ENCODE measurements at regions not wholly inside any gene's neighbourhood (a gene's known extent, or its start where the extent isn't known, plus 50 kb on each side); places are given as distances from the start of the nearest gene placed in this dataset.

DNA sequence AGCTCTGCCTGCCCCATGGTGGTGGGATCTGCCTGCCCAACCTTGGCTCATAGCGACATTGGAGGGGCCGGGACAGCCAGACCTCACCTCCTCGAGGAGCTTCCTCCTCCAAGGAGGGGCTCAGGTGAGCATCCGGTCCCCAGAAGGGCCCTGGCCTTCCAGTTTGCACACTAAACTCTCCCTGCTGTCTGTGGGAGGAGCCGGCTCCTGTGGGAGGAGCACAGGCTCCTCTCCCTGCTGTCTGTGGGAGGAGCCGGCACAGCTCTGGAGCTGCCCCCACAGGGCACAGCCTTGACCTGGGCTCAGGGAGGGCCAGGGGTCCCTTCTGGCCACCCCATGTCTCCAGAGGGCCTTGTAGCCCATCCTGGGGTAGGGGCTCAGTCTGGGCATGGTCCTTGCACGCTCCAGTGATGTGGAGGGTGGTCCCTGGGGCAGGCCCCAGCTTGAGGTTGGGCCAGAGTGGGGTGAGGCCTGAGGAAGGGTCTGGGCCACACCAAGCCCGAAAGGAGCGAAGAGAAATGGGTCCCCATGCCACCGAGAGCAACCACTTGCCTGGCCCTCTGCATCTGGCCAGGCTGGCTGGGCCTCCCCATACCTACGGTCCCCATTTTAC is 147.5 kb upstream of the C14orf180 start:
- DNase-seq: no peak

DNA sequence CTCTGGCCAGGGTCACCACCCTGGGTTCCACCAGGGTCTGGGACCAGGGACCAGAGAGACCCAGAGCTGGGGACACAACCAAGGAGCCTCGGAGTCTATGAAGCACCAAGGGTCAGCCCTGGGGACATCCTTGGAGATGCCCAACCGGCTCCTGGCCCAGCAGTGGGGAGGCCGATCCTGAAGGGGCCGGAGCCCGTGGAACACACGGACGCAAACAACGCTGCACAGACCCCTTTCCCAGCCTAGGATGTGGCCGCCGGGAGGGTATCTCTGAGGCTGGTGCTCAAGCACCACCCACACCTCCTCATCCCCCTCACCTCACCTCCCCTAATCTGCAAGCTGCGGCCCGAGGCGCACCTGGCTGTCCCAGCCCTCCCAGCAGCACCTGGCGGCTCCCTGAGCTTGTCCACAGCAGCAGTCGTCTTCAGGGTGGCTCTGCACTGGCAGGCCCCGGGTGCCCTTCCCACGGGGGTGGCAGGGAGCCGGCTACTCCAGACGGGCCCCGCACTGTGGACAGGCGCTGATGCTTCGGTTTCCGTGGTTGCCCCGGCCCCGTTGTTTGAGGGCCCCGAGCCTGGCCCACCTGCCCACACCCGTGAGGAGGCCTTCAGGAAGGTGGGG is 146.8 kb upstream of the C14orf180 start:
- DNase-seq: no peak

DNA sequence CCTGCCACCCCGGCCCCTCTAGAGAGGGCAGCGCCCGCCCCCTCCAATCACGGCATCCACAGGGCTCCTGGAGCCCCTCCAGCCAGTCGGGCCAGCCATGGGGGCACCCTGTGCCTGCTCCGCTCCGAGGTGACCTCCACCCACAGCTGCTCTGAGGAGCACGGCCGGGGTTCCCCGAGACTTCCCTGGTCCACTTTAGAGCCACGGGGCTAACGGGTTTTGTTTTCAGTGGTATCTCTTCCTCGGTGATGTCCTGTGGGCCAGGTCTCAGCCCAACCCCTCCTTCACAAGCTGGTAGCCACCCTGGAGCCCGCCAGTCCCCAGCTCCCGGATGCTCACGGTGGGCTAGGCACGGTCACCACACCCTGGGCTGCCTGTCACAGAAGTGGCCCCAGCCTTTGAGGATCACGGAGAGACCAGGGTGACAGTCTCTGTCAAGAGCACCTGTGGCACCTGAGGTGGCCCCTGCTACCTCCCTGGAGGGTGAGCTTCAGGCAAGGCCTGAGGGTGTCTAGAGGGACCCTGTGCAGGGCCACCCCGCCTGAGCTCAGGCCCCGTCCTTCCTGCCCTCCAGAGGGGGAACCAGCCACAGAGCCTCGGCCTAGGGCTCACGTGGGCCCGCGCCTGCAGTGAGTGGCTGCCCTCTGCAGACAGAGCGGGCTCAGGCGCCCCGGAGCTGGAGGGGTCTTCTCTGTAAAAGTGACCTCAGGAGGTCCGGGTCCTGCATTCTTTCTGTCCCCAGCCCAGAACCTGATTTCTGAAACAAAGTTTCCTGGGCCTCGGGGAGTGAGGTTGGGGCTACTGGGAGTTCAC is 146.0 kb upstream of the C14orf180 start:
- DNase-seq: no peak

DNA sequence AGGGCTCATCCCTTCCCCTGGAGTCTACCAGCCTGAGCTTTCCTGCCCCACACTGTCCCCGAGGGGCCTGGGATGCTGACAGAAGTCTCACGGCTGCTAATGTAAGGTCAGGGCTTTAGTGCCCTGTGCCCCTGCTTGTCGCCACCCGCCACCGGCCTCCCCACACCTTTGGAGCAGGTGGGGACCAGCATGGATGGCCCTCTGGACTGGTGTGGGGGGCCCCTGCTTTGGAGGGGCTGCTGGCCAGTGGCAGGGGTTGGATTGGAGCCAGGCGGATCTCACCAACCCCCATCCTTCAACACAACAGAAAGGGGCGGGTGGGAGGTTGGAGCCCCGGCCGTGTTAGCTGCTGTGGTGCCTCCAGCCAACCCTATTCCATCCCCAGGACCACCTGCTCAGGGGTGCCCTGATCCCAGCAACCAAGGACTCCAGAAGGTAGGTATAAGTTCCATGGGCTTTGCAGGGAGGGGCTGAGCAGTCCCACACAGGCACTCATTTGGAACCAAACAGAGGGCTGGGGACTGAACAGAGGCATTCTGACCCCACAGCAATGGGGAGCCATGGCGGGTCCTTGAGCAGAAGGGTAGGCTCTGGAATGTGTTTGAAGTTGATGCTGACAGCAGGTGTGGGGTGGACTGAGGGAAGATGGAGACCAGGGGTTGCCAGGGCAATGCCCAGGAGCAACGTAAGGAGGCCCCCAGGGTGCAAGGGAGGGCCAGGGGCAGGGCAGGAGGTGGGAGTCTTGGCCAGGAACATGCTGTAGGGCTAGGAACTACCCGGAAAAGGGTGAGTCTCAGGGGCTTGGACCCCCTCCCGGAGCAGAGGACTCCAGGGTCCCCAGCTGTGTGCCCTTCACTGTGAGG is 145.1 kb upstream of the C14orf180 start:
- DNase-seq: no peak

DNA sequence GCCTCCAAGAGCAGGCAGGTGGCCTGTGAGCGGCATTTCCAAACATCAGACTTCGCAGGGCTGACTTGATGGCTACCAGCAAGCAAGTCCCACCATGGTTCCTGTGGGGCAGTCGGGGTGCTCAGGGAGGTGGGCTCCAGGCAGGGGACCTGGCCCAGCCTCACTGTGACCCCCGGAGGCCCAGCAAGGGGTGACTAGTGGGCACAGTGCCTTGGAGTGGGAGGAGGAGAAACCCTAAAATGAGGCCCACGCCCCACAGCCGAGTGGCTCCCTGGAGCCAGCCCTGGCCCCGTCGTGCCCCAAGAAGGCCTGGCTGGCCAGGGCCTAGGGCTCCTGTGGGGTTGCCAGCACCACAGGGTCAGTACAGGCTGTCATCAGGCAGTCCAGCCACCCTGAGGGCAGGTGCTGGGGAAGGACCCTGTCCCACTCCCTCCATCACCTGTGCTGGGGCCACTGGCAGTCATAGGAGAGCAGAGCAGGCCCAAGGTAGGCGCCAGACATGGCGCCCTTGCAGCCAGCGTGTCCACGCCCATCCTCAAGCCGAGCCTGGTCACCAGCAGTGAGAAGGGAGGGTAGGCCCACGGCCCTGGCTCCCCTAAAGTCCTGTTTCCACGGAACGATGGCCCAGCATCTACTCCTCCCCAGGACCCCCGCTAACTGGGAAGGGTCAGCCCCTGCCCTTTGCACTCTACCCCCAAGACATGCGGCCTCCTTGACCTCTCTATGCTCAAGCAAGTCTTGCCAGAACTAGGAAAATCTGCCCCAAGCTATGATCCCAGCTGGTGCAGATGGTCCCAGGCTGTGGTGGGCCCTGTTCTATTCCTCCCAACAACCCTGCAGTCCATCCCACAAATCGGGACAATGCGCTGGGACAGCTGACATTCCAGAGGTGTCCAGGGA is 144.2 kb upstream of the C14orf180 start:
- DNase-seq: no peak

DNA sequence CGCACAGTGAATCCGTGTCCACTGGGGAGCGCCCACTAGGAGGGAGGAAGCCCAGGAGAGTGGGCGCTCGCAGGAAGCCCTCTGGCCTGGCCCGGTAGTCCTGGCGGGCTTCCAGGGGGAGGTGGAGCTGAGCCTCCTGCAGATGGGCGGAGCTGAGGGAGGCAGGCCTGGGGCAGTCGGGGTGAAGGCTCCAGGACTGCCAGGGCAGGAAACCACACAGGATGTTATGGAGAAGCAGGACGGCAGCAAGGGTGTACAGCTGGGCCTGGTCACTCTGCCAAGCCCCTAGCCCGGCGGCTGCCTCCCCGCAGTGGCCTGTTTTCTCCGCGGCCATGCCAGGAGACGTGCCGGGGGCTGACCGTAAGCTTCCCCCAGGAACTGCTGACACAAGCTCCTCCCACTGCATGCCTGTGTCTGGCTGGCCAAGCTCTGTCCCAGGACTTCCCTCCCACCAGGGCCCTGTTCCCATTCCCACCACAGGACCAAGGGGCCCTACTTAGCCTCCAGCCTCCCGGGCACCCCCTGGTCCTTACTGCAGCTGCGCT is 143.4 kb upstream of the C14orf180 start:
- peak; percentile 2 for DNase-seq

DNA sequence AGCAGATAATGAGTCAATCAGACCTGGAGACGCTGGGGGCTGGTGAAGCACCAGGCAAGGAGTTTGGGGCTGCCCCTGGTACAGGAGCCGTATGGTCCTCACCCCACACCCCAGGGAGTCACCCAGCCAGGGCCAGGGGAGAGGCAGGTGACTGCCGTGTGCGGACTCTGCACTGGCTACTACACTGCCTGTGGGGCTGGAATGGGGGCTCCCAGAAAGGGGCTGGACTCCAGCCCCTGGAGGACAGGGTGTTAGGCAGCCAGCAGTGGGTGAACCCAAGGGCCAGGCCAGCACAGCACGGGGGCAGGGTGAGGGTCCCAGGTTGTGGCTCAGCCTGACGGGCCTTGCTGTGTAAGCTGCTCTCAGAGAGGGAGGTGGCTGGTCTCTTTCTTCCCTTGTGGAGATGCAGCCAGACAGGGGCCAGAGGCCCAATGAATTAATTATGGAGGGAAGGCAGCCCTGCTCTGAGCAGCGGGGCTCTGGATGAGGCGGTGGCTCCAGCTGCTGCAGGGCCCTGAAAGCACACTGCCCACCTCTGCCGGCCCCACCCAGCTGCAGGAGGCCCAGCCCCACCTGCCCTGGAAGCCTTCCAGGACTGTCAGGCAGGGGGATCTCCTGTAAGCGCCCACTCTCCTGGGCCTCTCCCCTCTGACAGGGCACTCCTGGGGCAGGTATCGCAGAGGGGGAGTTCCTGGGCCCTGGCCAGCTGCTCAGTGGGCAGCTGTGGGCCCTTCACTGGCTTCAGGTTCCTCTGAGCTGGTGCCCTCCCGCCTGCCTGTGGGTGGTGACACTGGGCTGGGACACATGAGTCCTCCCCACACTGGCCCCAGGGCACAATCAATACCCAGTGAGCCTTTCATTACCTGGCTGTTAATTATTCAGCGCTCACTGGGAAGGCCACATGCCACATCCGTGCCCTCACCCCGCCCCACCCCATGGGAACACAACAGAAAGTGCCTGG is 142.5 kb upstream of the C14orf180 start:
- DNase-seq: no peak

DNA sequence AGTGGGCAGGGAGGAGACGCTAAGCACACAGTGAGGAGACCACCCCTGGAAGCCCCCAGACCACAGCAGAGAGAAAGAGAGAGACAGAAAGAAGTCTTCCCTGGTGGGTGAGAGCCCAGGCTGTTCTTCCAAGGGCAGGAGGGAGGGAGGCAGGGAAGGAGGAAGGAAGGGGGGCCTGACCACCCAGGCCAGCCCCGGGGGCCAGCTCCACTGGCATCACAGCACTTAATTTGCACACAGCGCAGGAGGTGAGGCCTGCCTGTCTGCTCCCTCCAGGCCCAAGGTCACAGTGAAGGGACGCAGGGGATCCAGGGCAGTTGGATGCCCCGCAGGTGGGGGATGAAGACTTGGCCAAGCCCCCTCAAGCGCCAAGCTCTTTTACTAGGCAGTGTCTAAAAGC is 141.9 kb upstream of the C14orf180 start:
- DNase-seq: no peak

DNA sequence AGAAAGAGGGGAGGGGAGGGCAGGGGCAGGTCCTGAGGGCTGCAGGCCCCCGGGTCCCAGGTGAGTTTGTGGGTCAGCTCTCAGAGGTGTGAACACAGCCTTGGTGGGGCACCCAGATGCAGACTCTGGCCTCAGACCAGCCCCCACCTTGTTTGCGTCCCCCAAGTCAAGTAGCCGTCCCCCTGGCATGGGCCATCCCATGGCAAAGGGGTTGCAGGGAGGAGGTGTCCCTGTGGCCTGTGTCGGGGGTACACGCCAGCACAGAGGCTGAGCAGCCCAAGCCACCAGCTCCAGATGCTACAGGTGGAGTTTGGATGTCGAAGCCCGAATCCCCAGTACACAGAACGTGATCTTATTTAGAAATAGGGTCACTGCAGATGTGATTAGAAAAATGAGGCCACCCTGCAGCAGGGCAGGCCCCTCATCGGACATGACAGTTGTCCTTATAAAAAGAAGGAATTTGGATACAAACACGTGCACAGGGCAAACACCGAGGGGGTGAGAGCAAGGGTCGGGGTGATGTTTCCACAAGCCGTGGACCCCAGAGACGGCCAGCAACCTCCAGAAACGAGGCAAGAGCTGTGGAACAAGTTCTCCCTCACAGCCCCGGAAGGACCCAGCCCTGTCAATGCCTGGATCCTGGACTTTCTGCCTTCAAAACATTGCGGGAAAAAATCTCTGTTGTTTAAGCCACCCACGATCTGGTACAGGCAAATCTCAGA is 141.2 kb upstream of the C14orf180 start:
- no peak for DNase-seq

DNA sequence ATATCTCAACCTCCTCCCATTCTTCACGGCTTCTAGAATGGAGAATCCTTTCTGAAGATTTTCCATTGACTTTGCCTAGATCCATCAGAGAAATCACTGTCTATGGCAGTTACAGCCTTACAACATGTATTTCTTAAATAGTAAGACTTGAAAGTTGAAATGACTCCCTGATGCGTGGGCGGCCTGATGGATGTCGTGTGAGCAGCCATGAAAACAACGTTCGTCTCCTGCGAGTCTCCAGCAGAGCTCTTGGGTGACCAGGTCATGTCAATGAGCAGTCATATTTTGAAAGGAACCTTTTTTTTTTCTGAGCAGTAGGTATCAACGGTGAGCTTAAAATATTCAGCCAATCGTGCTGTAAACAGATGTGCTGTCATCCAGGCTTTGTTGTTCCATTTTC is 139.9 kb upstream of the C14orf180 start:
- no peak for DNase-seq

DNA sequence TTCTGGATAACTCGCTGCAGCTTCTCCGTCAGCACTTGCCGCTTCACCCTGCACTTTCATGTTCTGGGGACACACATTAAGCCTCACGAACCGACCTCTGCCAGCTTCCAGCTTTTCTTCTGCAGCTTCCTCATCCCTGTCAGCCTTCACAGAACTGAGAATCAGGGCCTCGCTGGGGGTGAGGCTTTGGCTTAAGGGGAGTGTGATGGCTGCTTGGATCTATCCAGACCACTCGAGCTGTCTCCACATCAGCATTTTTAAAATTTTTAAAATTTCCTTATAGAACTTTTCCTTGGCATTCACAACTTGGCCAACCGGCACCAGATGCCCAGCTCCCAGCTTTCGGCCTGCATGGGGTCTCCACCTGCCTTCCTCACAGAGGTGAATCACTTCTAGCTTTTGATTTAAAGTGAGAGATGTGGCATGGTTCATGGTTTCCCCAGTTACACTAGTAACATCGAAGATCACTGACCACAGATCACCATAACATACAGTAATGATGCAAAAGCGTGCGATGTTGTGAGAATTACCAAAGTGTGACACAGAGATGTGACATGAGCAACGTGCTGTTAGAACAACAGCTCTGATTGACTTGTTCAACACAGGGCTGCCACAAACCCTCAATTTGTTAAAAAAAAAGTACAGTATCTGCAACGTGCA is 139.1 kb upstream of the C14orf180 start:
- DNase-seq: no peak

DNA sequence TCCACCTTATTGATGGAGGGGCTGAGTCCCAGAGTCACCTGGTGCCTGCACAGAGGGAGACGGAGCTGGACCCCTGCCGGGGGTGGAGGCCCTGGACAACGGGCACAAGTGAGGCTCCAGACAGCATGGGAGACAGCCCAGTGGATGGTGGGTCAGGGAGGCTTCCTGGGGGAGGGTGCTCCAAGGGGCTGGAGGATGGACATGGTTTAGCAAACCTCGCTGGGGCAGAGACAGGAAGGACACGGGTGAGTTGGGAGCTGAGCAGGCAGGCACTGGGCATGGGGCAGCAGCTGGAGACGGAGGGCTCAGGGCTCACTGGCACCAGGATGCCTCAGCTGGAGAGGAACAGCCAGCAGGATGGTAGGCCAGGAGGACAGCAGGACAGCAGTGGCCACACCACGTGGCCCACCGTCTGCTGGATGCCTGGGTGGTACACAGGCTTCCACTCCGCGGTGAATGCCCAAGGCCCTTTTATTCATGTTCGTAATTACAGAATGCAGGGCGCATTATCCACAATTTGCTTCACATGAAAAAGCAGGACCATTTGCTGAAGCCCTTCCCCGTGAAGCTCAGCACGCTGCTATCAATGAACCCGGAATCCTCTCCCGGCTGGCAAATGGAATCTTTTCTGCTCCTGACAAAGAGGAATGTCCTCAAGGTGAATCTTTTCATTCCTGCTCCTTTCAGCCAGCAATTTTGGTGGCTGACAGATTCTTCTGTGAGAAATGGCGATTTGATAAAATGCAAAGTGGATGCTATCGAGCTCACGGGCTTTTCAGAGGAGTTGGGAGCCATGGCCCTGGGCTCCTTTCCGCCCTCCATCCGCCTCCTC is 138.1 kb upstream of the C14orf180 start:
- no peak for DNase-seq

DNA sequence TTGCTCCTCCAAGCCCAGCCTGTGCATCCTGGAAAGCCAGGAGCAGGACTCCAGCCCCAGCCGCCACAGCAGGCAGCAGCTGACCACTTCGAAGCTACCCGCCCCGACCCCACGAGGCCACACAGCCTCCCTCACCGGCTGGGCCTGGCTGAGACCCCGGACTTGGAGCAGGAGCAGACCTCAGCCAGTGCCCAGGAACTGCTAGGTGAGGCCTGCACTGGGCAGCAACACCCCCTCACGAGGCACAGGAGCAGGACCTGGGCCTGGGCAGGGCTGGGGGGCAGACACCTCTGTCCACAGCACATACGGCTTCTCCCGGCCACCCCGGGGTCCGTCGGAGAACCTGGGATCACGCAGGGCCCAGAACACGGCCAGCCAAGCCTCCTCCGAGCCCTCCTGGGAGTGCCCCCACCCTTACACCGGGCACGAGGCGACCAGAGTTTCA is 137.4 kb upstream of the C14orf180 start:
- no peak for DNase-seq

DNA sequence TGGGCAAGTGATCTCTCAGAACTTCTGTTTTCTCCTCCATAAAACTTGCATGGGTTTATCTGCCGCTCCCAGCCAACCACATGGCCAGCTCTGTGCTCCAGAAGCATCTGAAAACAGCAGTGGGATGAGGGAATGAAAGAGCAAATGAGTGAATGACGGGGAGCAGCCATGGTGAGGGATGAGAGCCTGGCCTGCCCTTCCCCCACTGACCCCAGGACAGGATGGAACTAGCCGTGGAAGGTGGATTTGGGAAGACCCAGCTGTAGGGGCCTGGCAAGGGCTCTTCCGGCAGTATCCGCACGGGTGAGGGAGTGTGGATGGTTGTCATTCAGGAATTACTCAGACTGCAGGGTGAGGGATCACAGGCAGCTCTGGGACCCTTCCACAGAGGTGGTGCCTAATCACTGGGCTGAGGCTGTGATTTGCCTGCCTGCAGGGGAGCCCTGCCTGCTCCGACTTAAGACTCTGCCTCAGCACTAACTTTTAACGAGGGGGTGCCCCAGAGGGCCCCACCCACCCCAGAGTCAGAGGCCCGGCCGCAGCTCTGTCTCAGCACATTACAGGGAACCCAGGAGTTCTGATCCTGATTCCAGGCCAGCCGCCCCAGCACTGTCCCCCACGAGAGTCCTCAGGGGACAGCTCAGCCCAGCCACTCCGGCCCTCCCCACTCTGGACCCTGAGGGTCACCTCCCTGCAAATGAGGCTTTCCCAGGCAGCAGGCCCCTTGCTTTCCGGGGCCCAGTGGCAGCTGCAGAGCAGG is 136.8 kb upstream of the C14orf180 start:
- DNase-seq: no peak

DNA sequence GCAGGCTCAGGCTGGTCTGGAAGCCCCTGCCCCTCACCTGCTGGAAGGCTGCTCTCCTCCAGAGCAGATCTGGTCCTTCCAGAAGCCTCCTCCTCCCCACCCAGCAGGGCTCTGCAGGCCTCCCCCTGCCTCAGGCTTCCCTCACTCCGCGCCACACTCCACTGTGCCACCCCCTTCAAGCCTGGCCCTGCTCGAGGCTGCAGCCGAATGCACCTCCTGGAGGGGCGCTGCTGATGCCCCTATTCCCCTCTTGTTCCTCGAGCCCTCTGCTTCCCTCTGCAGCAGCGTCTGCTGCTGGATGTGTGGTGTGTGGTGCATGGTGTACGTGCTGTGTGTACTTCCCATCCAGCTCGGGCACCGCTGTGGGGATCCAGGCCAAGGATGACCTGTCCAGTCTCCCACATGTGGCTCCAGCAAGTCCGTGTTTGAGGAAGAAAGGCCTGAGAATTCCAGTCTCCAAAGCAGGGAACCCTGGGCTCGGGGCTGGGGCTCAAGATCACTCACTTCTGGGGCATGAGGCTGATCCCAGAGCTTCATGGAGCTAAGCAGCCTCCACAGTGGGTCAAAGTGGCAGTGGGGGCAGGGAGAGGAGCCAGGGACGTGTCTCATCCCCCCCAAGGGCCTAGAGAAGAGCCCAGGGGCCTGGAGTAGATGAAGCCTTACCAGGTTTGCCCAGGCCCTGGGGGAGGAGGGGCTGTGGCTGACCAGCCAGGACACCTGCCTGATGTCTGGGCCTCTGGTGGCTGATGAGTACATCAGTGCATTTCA is 136.0 kb upstream of the C14orf180 start:
- DNase-seq: no peak

DNA sequence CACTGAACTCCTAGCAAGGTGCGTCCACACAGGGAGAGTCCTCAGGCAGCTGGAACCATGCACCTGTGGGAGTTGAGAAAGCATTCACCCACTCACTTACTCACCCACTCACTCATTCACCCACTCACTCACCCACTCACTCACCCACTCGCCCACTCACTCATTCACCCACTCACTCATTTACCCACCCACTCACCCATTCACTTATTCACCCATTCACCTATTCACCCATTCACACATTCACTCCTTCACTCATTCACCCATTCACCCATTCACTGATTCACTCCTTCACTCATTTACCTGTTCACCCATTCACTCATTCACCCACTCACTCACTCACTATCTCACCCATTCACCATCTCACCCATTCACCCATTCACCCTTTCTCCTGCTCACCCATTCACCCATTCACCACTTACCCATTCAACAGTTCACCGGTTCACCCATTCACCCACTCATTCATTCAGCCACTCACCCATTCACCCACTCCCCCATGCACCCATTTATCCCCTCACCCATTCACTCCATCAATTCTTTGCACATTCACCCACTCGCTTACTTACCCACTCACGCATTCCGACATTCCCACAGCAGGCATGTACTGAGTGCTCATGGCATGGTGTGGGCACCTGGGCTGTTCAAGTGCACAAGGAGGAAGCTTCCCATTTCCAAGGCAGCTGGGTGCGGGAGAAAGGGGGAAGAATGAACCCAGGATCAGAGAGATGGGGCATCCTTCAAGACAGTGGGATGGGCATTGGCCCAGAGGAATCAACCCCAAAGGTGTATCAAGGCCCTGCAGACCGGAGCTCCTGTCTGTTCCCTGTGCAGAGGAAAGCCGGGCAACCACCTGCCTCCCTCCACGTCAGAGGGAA is 135.2 kb upstream of the C14orf180 start:
- no peak for DNase-seq
